H9 (cell line): ENCODE measurements at regions not wholly inside any gene's neighbourhood (a gene's known extent, or its start where the extent isn't known, plus 50 kb on each side); places are given as distances from the start of the nearest gene placed in this dataset.

Experiments
- DNase-seq: peaks from one replicate; pipeline ENCODE4 v3.0.0-alpha.2; 2017
- H2AFZ ChIP-seq: one replicate; pipeline ENCODE4 v1.6.1; 2013; ENCODE audit warnings: mild to moderate bottlenecking, low read length, control low read depth, moderate library complexity
- H2AK5ac ChIP-seq: 2 replicates; pipeline ENCODE4 v1.6.1; 2013; ENCODE audit warnings: low read length, control low read depth, mixed read lengths; ENCODE audit not compliant: insufficient read length
- H2BK120ac ChIP-seq: one replicate; pipeline ENCODE4 v1.6.1; 2013; ENCODE audit warnings: low read depth, mild to moderate bottlenecking, low read length, control low read depth, inconsistent platforms; ENCODE audit not compliant: poor library complexity, severe bottlenecking
- H2BK12ac ChIP-seq: 2 replicates; pipeline ENCODE4 v1.6.1; 2013; ENCODE audit warnings: low read length, control low read depth, mixed read lengths, low read depth; ENCODE audit not compliant: insufficient read length
- H2BK15ac ChIP-seq: 2 replicates; pipeline ENCODE4 v1.6.1; 2013; ENCODE audit warnings: low read depth, low read length, control low read depth
- H2BK20ac ChIP-seq: one replicate; pipeline ENCODE4 v1.6.1; 2013; ENCODE audit warnings: low read depth, mild to moderate bottlenecking, low read length, control low read depth, inconsistent platforms; ENCODE audit not compliant: poor library complexity, severe bottlenecking
- H2BK5ac ChIP-seq: 2 replicates; pipeline ENCODE4 v1.6.1; 2013; ENCODE audit warnings: low read length, control low read depth, mixed read lengths; ENCODE audit not compliant: insufficient read length
- H3K14ac ChIP-seq: 2 replicates; pipeline ENCODE4 v1.6.1; 2013; ENCODE audit warnings: low read length, control low read depth; ENCODE audit not compliant: insufficient read depth
- H3K18ac ChIP-seq: 2 replicates; pipeline ENCODE4 v1.6.1; 2013; ENCODE audit warnings: low read depth, mild to moderate bottlenecking, mixed read lengths, low read length, control low read depth; ENCODE audit not compliant: insufficient read length
- H3K23ac ChIP-seq: 2 replicates; pipeline ENCODE4 v1.6.1; 2013; ENCODE audit warnings: low read length, control low read depth, mixed read lengths, low read depth; ENCODE audit not compliant: insufficient read length
- H3K23me2 ChIP-seq: 2 replicates; pipeline ENCODE4 v1.6.1; 2013; ENCODE audit warnings: low read depth, mild to moderate bottlenecking, mixed read lengths, low read length, control low read depth; ENCODE audit not compliant: insufficient read length, poor library complexity, severe bottlenecking
- H3K27ac ChIP-seq: 2 replicates; pipeline ENCODE4 v1.5.1; 2013; ENCODE audit warnings: low read length, control low read depth, mixed read lengths, low read depth; ENCODE audit not compliant: insufficient read length
- H3K27me3 ChIP-seq: 2 replicates; pipeline ENCODE4 v1.6.1; 2013; ENCODE audit warnings: low read length, control low read depth, inconsistent platforms; ENCODE audit not compliant: insufficient read depth
- H3K4ac ChIP-seq: 2 replicates; pipeline ENCODE4 v1.6.1; 2013; ENCODE audit warnings: low read depth, mild to moderate bottlenecking, control low read depth, inconsistent platforms, low read length, moderate library complexity
- H3K4me1 ChIP-seq: 2 replicates; pipeline ENCODE4 v1.6.1; 2013; ENCODE audit warnings: low read length, control low read depth, inconsistent platforms; ENCODE audit not compliant: insufficient read depth
- H3K4me2 ChIP-seq: 2 replicates; pipeline ENCODE4 v1.6.1; 2013; ENCODE audit warnings: low read length, control low read depth, mixed read lengths; ENCODE audit not compliant: insufficient read length, insufficient read depth
- H3K56ac ChIP-seq: 2 replicates; pipeline ENCODE4 v1.6.1; 2013; ENCODE audit warnings: low read depth, mild to moderate bottlenecking, mixed read lengths, low read length, control low read depth; ENCODE audit not compliant: insufficient read length
- H3K79me1 ChIP-seq: 2 replicates; pipeline ENCODE4 v1.6.1; 2013; ENCODE audit warnings: low read depth, mild to moderate bottlenecking, moderate library complexity, low read length, control low read depth, inconsistent platforms; ENCODE audit not compliant: insufficient read depth, poor library complexity, severe bottlenecking
- H3K79me2 ChIP-seq: 2 replicates; pipeline ENCODE4 v1.6.1; 2013; ENCODE audit warnings: low read length, control low read depth, inconsistent platforms; ENCODE audit not compliant: insufficient read depth
- H3K9ac ChIP-seq: 2 replicates; pipeline ENCODE4 v1.6.1; 2013; ENCODE audit warnings: low read length, control low read depth, mixed read lengths; ENCODE audit not compliant: insufficient read length; ENCODE audit errors: extremely low read depth
- H3K9me3 ChIP-seq: one replicate; pipeline ENCODE4 v1.6.1; 2013; ENCODE audit warnings: low read depth, low read length, inconsistent platforms; ENCODE audit not compliant: control insufficient read depth
- H3T11ph ChIP-seq: one replicate; pipeline ENCODE4 v1.6.1; 2013; ENCODE audit warnings: mild to moderate bottlenecking, low read length, control low read depth, inconsistent platforms
- H4K20me1 ChIP-seq: one replicate; pipeline ENCODE4 v1.6.1; 2013; ENCODE audit not compliant: control insufficient read depth, insufficient read length, insufficient read depth
- H4K5ac ChIP-seq: 2 replicates; pipeline ENCODE4 v1.6.1; 2013; ENCODE audit warnings: low read depth, mild to moderate bottlenecking, mixed read lengths, low read length, control low read depth; ENCODE audit not compliant: insufficient read length
- H4K8ac ChIP-seq: replicated peaks from 2 replicates; pipeline ENCODE4 v1.6.1; 2013; ENCODE audit warnings: low read length, control low read depth, mixed read lengths, low read depth; ENCODE audit not compliant: insufficient read length
- H4K91ac ChIP-seq: 2 replicates; pipeline ENCODE4 v1.6.1; 2013; ENCODE audit warnings: low read depth, mild to moderate bottlenecking, moderate library complexity, mixed read lengths, low read length, control low read depth; ENCODE audit not compliant: insufficient read length
- H3K27ac Mint-ChIP-seq, 3 experiments: 2 replicates in 2 of 3; 3 replicates in 1 of 3; pipeline ENCODE4 v1.8.0; 2020 to 2021; ENCODE audit warnings: mixed read lengths in 3 of 3, mild to moderate bottlenecking in 1 of 3, moderate library complexity in 1 of 3
- H3K27me3 Mint-ChIP-seq: 2 replicates; pipeline ENCODE4 v1.8.0; 2021; ENCODE audit warnings: low read depth, mild to moderate bottlenecking, moderate library complexity, mixed read lengths
- H3K36me3 Mint-ChIP-seq, 3 experiments: 2 replicates in 2 of 3; 3 replicates in 1 of 3; pipeline ENCODE4 v1.8.0; 2020 to 2021; ENCODE audit warnings: low read depth in 3 of 3, mixed read lengths in 3 of 3; ENCODE audit not compliant: insufficient read depth in 1 of 3
- H3K4me1 Mint-ChIP-seq, 2 experiments: 2 replicates each; pipeline ENCODE4 v1.8.0; 2020; ENCODE audit warnings: mixed read lengths in 2 of 2
- H3K4me3 Mint-ChIP-seq, 2 experiments: 2 replicates in 1 of 2; 3 replicates in 1 of 2; pipeline ENCODE4 v1.8.0; 2020 to 2021; ENCODE audit warnings: mild to moderate bottlenecking in 2 of 2, mixed read lengths in 2 of 2, moderate library complexity in 1 of 2
- H3K9me3 Mint-ChIP-seq, 2 experiments: 2 replicates in 1 of 2; 3 replicates in 1 of 2; pipeline ENCODE4 v1.8.0; 2020; ENCODE audit warnings: mild to moderate bottlenecking in 2 of 2, mixed read lengths in 2 of 2, moderate library complexity in 1 of 2
- CTCF ChIP-seq: fragments of 200-600 bp; sonication (generic); conservative IDR thresholded peaks from 3 replicates; pipeline ENCODE4 v1.8.0; 2021; ENCODE audit warnings: antibody characterized with exemption, mild to moderate bottlenecking
- WGBS: extraction: QIAGEN DNeasy Blood & Tissue Kit; methylation state at CpG from one replicate; pipeline ENCODE4 v1.1.7; 2013; ENCODE audit warnings: missing lambda C conversion rate, low lambda C conversion rate, mixed read lengths; ENCODE audit not compliant: insufficient read length; ENCODE audit errors: extremely low coverage; 5-methylcytosine and 5-hydroxymethylcytosine counted together

GRCh38 chr6:11324453-11325015 lies 92.1 kb upstream of the NEDD9 start:
- Histone ChIP-seq H3K79me2 (no peaks in the 10 kb centered on the region), H4K8ac (no peak overlapping the region), H3K27me3 (no peaks in the 10 kb centered on the region), H2BK20ac (no peak overlapping the region), H3K4ac (no peak overlapping the region), H3K23me2 (no peaks in the 10 kb centered on the region), H4K20me1 (no peaks in the 10 kb centered on the region), H3T11ph (no peak overlapping the region), H3K18ac (no peak overlapping the region), H2AK5ac (no peak overlapping the region), H3K14ac (no peak overlapping the region), H3K9me3 (no peaks in the 10 kb centered on the region), H2BK120ac (no peak overlapping the region), H3K27ac (no peak overlapping the region), H3K79me1 (no peaks in the 10 kb centered on the region), H2AFZ (no peak overlapping the region), H3K4me2 (no peak overlapping the region), H3K9ac (no peak overlapping the region), H4K91ac (no peak overlapping the region), H2BK15ac (no peak overlapping the region), H2BK5ac (no peak overlapping the region), H3K4me1 (no peaks in the 10 kb centered on the region), H3K23ac (no peak overlapping the region), H3K56ac (no peak overlapping the region), H2BK12ac (no peak overlapping the region), H4K5ac (no peak overlapping the region)
- H3K9me3 Mint-ChIP-seq = peaks cover 0 to 1% of the 10 kb centered on the region in 2 experiments; a peak in 1 of 5 replicates
- peaks cover 10 to 14% of the 10 kb centered on the region in 2 experiments for H3K4me1 Mint-ChIP-seq
- no CpG with 5 or more reads among the region's 6 CpGs for WGBS
- no peak for TF ChIP-seq CTCF
- H3K36me3 Mint-ChIP-seq = no peaks in the 10 kb centered on the region
- no peak overlapping the region for H3K27ac Mint-ChIP-seq
- no peaks in the 10 kb centered on the region; the same call in none of the 2 replicates for H3K27me3 Mint-ChIP-seq
- H3K4me3 Mint-ChIP-seq = no peak overlapping the region
- DNase-seq = no peak
